HG02885 (cell line): ENCODE measurements at regions not wholly inside any gene's neighbourhood (a gene's known extent, or its start where the extent isn't known, plus 50 kb on each side); places are given as distances from the start of the nearest gene placed in this dataset.
"Not testable (repeated sequence)": the region's sequence is repeated elsewhere in the genome, so short reads cannot be mapped to it uniquely, and the experiment has no call there.

Experiments
- ATAC-seq: cut with Tn5 transposase; IDR thresholded peaks from one replicate; pipeline ENCODE4 v1.9.1; 2021; ENCODE audit warnings: mild to moderate bottlenecking; ENCODE audit not compliant: unreplicated experiment, poor library complexity

GRCh38 chr2:193276988-193277387 lies 1082.3 kb upstream of the TMEFF2 start:
- ATAC-seq = no peak

GRCh38 chr2:193276560-193276959 lies 1081.8 kb upstream of the TMEFF2 start:
- no peak for ATAC-seq

GRCh38 chr2:193276069-193276468 lies 1081.3 kb upstream of the TMEFF2 start:
- ATAC-seq = no peak

GRCh38 chr2:193272011-193272410 lies 1077.3 kb upstream of the TMEFF2 start:
- no peak for ATAC-seq

- no peak for ATAC-seq
Observed at GRCh38 chr2:193270816-193271215, 1076.1 kb upstream of the TMEFF2 start.

GRCh38 chr2:193267496-193268002 lies 1072.8 kb upstream of the TMEFF2 start:
- no peak for ATAC-seq

GRCh38 chr2:193253014-193253530 lies 1058.3 kb upstream of the TMEFF2 start:
- no peak for ATAC-seq

- ATAC-seq = no peak
Observed at GRCh38 chr2:193251909-193252308, 1057.2 kb upstream of the TMEFF2 start.

GRCh38 chr2:193250389-193250788 lies 1055.7 kb upstream of the TMEFF2 start:
- no peak for ATAC-seq

- ATAC-seq = peak; percentile 79
Observed at GRCh38 chr2:193240752-193241151, 1046.0 kb upstream of the TMEFF2 start.

GRCh38 chr2:193231634-193232033 lies 1036.9 kb upstream of the TMEFF2 start:
- ATAC-seq = no peak

GRCh38 chr2:193228276-193228675 lies 1033.5 kb upstream of the TMEFF2 start:
- ATAC-seq = no peak

- no peak for ATAC-seq
Observed at GRCh38 chr2:193222454-193222853, 1027.7 kb upstream of the TMEFF2 start.

GRCh38 chr2:193219413-193219812 lies 1024.7 kb upstream of the TMEFF2 start:
- ATAC-seq = no peak

GRCh38 chr2:193201583-193201982 lies 1006.9 kb upstream of the TMEFF2 start:
- ATAC-seq = no peak

- ATAC-seq = no peak
Observed at GRCh38 chr2:193199322-193199721, 1004.6 kb upstream of the TMEFF2 start.

- ATAC-seq = peak; percentile 72
Observed at GRCh38 chr2:193187816-193188215, 993.1 kb upstream of the TMEFF2 start.

GRCh38 chr2:193170981-193171380 lies 976.2 kb upstream of the TMEFF2 start:
- not testable (repeated sequence) for ATAC-seq

- ATAC-seq = no peak
Observed at GRCh38 chr2:193156480-193156879, 961.7 kb upstream of the TMEFF2 start.

- no peak for ATAC-seq
Observed at GRCh38 chr2:193154076-193154475, 959.3 kb upstream of the TMEFF2 start.

GRCh38 chr2:193153576-193153975 lies 958.8 kb upstream of the TMEFF2 start:
- no peak for ATAC-seq

- ATAC-seq = not testable (repeated sequence)
Observed at GRCh38 chr2:193142467-193142866, 947.7 kb upstream of the TMEFF2 start.

- no peak for ATAC-seq
Observed at GRCh38 chr2:193141998-193142397, 947.3 kb upstream of the TMEFF2 start.
